ENCODE measurements at regions not wholly inside any gene's neighbourhood (a gene's known extent, or its start where the extent isn't known, plus 50 kb on each side); places are given as distances from the start of the nearest gene placed in this dataset.

- no peak for TF ChIP-seq EZH2phosphoT487 (IDR thresholded peaks at IDR 0.05; ENCODE audit: insufficient read depth, low read depth)
- no peak for TF ChIP-seq EZH2 (IDR thresholded peaks at IDR 0.05; ENCODE audit: insufficient read depth, poor library complexity, severe bottlenecking)
These were observed 126.4 kb upstream of the NOCT start for GRCh38 chr4:138889216-138889615.

All from GM23248 (cell line).